Osteocyte (in vitro differentiated cells): ENCODE measurements at regions not wholly inside any gene's neighbourhood (a gene's known extent, or its start where the extent isn't known, plus 50 kb on each side); places are given as distances from the start of the nearest gene placed in this dataset.
"Not testable (repeated sequence)": the region's sequence is repeated elsewhere in the genome, so short reads cannot be mapped to it uniquely, and the experiment has no call there.

Experiments used
- DNase-seq: peaks from one replicate; pipeline ENCODE4 v3.0.0; 2021; ENCODE audit warnings: mixed read lengths; ENCODE audit not compliant: unreplicated experiment; ENCODE audit errors: extremely low spot score
- H3K27ac Mint-ChIP-seq: one replicate; pipeline ENCODE4 v1.8.0; 2021; ENCODE audit warnings: mild to moderate bottlenecking, mixed read lengths; ENCODE audit not compliant: unreplicated experiment
- H3K27me3 Mint-ChIP-seq: one replicate; pipeline ENCODE4 v1.8.0; 2021; ENCODE audit warnings: mixed read lengths; ENCODE audit not compliant: unreplicated experiment
- H3K36me3 Mint-ChIP-seq: one replicate; pipeline ENCODE4 v1.8.0; 2021; ENCODE audit warnings: mixed read lengths; ENCODE audit not compliant: unreplicated experiment
- H3K4me1 Mint-ChIP-seq: one replicate; pipeline ENCODE4 v1.8.0; 2021; ENCODE audit warnings: mixed read lengths; ENCODE audit not compliant: unreplicated experiment
- H3K4me3 Mint-ChIP-seq: one replicate; pipeline ENCODE4 v1.8.0; 2021; ENCODE audit warnings: mild to moderate bottlenecking, moderate library complexity, mixed read lengths; ENCODE audit not compliant: unreplicated experiment
- H3K9me3 Mint-ChIP-seq: one replicate; pipeline ENCODE4 v1.8.0; 2021; ENCODE audit warnings: mixed read lengths; ENCODE audit not compliant: unreplicated experiment
- CTCF ChIP-seq: fragments of 200-600 bp; sonication (generic); IDR thresholded peaks from 2 replicates; pipeline ENCODE4 v1.5.0; 2021; ENCODE audit warnings: antibody characterized with exemption, mild to moderate bottlenecking, moderate library complexity

- Mint-ChIP-seq H3K9me3 (no peaks in the 10 kb centered on the region), H3K36me3 (no peaks in the 10 kb centered on the region), H3K4me3 (no peak overlapping the region), H3K27ac (no peak overlapping the region), H3K27me3 (peaks cover 12% of the 10 kb centered on the region), H3K4me1 (no peaks in the 10 kb centered on the region)
- DNase-seq = peak; percentile 48
- no peak for TF ChIP-seq CTCF
These were observed 177.1 kb upstream of the B3GAT1 start for GRCh38 chr11:134589129-134589528.

GRCh38 chr11:134588460-134589110 is 176.5 kb upstream of the B3GAT1 start:
- not testable (repeated sequence) for H3K27ac Mint-ChIP-seq, H3K9me3 Mint-ChIP-seq, H3K4me3 Mint-ChIP-seq, H3K4me1 Mint-ChIP-seq, H3K36me3 Mint-ChIP-seq
- peak; percentile 77 for DNase-seq
- H3K27me3 Mint-ChIP-seq = peaks cover 12% of the 10 kb centered on the region

- Mint-ChIP-seq H3K36me3 (no peaks in the 10 kb centered on the region), H3K4me1 (no peaks in the 10 kb centered on the region), H3K9me3 (no peaks in the 10 kb centered on the region), H3K27ac (no peak overlapping the region), H3K4me3 (no peak overlapping the region), H3K27me3 (peaks cover 15% of the 10 kb centered on the region)
- DNase-seq = peak; percentile 71
- TF ChIP-seq CTCF = no peak
These were observed 175.3 kb upstream of the B3GAT1 start for GRCh38 chr11:134587345-134587744.

GRCh38 chr11:134586726-134587125 is 174.7 kb upstream of the B3GAT1 start:
- Mint-ChIP-seq H3K4me3 (no peak overlapping the region), H3K27ac (no peak overlapping the region), H3K4me1 (no peaks in the 10 kb centered on the region), H3K9me3 (no peaks in the 10 kb centered on the region), H3K27me3 (peaks cover 15% of the 10 kb centered on the region), H3K36me3 (no peaks in the 10 kb centered on the region)
- TF ChIP-seq CTCF = no peak
- DNase-seq = peak; percentile 51

GRCh38 chr11:134585666-134586610 is 173.9 kb upstream of the B3GAT1 start:
- Mint-ChIP-seq H3K9me3 (no peaks in the 10 kb centered on the region), H3K27ac (no peak overlapping the region), H3K4me1 (no peaks in the 10 kb centered on the region), H3K36me3 (no peaks in the 10 kb centered on the region), H3K27me3 (peaks cover 11% of the 10 kb centered on the region), H3K4me3 (no peak overlapping the region)
- DNase-seq = peak; percentile 63
- no peak for TF ChIP-seq CTCF
